ENCODE measurements at regions not wholly inside any gene's neighbourhood (a gene's known extent, or its start where the extent isn't known, plus 50 kb on each side); places are given as distances from the start of the nearest gene placed in this dataset.

DNA sequence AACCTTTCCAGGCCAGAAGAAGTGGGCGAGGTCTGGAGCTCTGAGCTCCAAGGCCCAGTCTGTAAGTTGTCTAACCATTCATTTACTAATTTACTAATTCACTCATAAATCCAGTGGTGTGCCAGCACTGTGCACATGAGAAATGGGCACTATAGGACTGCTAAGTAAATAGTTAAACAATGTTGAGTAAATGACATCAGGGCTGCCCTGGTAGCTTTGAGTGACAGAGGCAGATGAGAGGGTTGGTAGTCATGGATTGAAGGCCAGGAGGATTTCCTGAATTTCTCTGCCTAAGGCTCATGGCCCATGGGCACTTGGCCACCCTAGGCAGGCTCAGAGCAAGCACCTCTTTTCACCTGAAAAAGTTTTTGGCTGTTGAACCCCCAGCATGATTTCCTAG, 216.9 kb upstream of the RXFP2 start:
- no peaks in the 10 kb centered on the region for H3K36me3 ChIP-seq (ENCODE audit: insufficient read depth, low read length)
- H3K27me3 ChIP-seq (ENCODE audit: insufficient read depth, low read length) = no peaks in the 10 kb centered on the region
- peaks cover 3% of the 10 kb centered on the region for H3K9me3 ChIP-seq (ENCODE audit: low read depth, low read length)
- no peaks in the 10 kb centered on the region for H3K79me2 ChIP-seq (ENCODE audit: insufficient read depth, low read length)
- no peak overlapping the region for H3K4me3 ChIP-seq (ENCODE audit: insufficient read depth, low read length)
- no peak overlapping the region for H3K4me2 ChIP-seq (ENCODE audit: insufficient read depth, low read length)
- TF ChIP-seq, protein P1, sequence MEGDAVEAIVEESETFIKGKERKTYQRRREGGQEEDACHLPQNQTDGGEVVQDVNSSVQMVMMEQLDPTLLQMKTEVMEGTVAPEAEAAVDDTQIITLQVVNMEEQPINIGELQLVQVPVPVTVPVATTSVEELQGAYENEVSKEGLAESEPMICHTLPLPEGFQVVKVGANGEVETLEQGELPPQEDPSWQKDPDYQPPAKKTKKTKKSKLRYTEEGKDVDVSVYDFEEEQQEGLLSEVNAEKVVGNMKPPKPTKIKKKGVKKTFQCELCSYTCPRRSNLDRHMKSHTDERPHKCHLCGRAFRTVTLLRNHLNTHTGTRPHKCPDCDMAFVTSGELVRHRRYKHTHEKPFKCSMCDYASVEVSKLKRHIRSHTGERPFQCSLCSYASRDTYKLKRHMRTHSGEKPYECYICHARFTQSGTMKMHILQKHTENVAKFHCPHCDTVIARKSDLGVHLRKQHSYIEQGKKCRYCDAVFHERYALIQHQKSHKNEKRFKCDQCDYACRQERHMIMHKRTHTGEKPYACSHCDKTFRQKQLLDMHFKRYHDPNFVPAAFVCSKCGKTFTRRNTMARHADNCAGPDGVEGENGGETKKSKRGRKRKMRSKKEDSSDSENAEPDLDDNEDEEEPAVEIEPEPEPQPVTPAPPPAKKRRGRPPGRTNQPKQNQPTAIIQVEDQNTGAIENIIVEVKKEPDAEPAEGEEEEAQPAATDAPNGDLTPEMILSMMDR (IDR thresholded peaks at IDR 0.05; ENCODE audit: extremely low read depth, low read depth, low read length) = no peak
- H3K27ac ChIP-seq (ENCODE audit: low read depth, low read length) = no peak overlapping the region
- DNase-seq (ENCODE audit: insufficient read length, low spot score, missing footprints) = no peak
- no peaks in the 10 kb centered on the region for H4K20me1 ChIP-seq (ENCODE audit: insufficient read depth, low read length)
- H3K4me1 ChIP-seq (ENCODE audit: insufficient read depth, low read length) = peaks cover 17% of the 10 kb centered on the region
- no peak overlapping the region for H2AFZ ChIP-seq (ENCODE audit: low read length)

DNA sequence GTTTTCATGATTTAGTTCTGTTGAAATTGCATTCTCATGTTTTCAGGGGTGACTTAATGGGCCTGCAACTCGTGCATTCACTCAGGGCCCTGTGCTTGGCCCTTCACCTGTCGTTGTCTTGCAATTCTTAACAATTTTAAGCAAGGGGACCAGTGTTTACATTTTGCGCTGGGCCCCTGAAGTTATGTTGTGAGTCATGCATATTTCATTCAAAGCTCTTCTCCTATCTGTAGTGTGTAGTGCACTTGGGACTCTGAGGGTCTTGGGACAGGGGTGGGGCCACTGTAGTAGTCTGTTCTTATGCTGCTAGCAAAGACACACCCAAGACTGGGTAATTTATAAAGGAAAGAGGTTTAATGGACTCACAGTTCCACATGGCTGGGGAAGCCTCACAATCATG, 211.2 kb upstream of the RXFP2 start:
- Histone ChIP-seq H3K36me3 (ENCODE audit: insufficient read depth, low read length) (no peaks in the 10 kb centered on the region), H3K79me2 (ENCODE audit: insufficient read depth, low read length) (no peaks in the 10 kb centered on the region), H3K4me3 (ENCODE audit: insufficient read depth, low read length) (no peak overlapping the region), H3K4me2 (ENCODE audit: insufficient read depth, low read length) (no peak overlapping the region), H3K27me3 (ENCODE audit: insufficient read depth, low read length) (no peaks in the 10 kb centered on the region), H3K4me1 (ENCODE audit: insufficient read depth, low read length) (no peaks in the 10 kb centered on the region), H3K27ac (ENCODE audit: low read depth, low read length) (no peak overlapping the region), H4K20me1 (ENCODE audit: insufficient read depth, low read length) (no peaks in the 10 kb centered on the region), H2AFZ (ENCODE audit: low read length) (no peak overlapping the region), H3K9me3 (ENCODE audit: low read depth, low read length) (peaks cover 4% of the 10 kb centered on the region)
- TF ChIP-seq, protein P1 (IDR thresholded peaks at IDR 0.05; ENCODE audit: extremely low read depth, low read depth, low read length) = no peak
- no peak for DNase-seq (ENCODE audit: insufficient read length, low spot score, missing footprints)

DNA sequence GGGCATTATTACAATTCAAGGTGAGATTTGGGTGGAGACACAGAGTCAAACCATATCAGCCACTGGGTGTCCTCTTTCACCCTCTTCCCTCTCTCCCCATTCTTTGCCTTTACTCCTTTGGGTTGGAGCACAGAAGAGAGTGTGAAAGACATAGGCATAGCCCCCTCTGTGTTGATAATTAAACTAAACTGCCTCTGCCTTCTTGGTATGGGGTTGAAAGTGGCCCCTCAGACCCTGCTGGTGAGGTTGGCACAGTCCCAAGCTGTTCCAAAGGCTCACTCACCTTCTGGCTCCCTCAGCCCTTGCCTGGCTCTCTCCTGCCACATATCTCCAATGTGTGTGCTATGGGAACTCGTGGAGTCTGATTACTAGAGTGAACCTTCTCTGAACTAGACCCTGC, 210.6 kb upstream of the RXFP2 start:
- H3K36me3 ChIP-seq (ENCODE audit: insufficient read depth, low read length) = no peaks in the 10 kb centered on the region
- H3K27me3 ChIP-seq (ENCODE audit: insufficient read depth, low read length) = no peaks in the 10 kb centered on the region
- no peak for DNase-seq (ENCODE audit: insufficient read length, low spot score, missing footprints)
- TF ChIP-seq, protein P1 (IDR thresholded peaks at IDR 0.05; ENCODE audit: extremely low read depth, low read depth, low read length) = no peak
- no peaks in the 10 kb centered on the region for H4K20me1 ChIP-seq (ENCODE audit: insufficient read depth, low read length)
- H3K4me1 ChIP-seq (ENCODE audit: insufficient read depth, low read length) = no peaks in the 10 kb centered on the region
- no peak overlapping the region for H3K27ac ChIP-seq (ENCODE audit: low read depth, low read length)
- H3K4me2 ChIP-seq (ENCODE audit: insufficient read depth, low read length) = no peak overlapping the region
- H3K4me3 ChIP-seq (ENCODE audit: insufficient read depth, low read length) = no peak overlapping the region
- no peaks in the 10 kb centered on the region for H3K79me2 ChIP-seq (ENCODE audit: insufficient read depth, low read length)
- no peak overlapping the region for H2AFZ ChIP-seq (ENCODE audit: low read length)
- H3K9me3 ChIP-seq (ENCODE audit: low read depth, low read length) = peaks cover 5% of the 10 kb centered on the region

DNA sequence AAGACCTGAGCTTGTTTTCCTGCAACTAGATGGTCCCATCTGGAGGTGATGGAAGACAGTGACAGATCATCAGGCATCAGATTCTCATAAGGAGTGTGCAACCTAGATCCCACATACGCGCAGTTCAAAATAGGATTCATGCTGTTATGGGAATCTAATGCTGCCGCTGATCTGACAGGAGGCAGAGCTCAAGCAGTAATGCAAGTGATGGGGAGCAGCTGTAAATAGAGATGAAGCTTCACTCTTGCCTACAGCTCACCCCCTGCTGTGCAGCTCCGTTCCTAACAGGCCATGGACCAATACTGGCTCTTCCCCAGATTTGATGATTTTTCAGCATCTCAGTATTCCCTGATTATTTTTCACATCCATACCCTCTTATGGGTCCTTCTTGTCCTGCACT, 208.4 kb upstream of the RXFP2 start:
- H3K4me3 ChIP-seq (ENCODE audit: insufficient read depth, low read length) = no peak overlapping the region
- H3K27ac ChIP-seq (ENCODE audit: low read depth, low read length) = no peak overlapping the region
- TF ChIP-seq, protein P1 (IDR thresholded peaks at IDR 0.05; ENCODE audit: extremely low read depth, low read depth, low read length) = no peak
- H3K79me2 ChIP-seq (ENCODE audit: insufficient read depth, low read length) = no peaks in the 10 kb centered on the region
- no peak for DNase-seq (ENCODE audit: insufficient read length, low spot score, missing footprints)
- H3K27me3 ChIP-seq (ENCODE audit: insufficient read depth, low read length) = no peaks in the 10 kb centered on the region
- H3K9me3 ChIP-seq (ENCODE audit: low read depth, low read length) = peaks cover 2% of the 10 kb centered on the region
- H4K20me1 ChIP-seq (ENCODE audit: insufficient read depth, low read length) = no peaks in the 10 kb centered on the region
- H3K4me2 ChIP-seq (ENCODE audit: insufficient read depth, low read length) = no peak overlapping the region
- H3K36me3 ChIP-seq (ENCODE audit: insufficient read depth, low read length) = no peaks in the 10 kb centered on the region
- no peak overlapping the region for H2AFZ ChIP-seq (ENCODE audit: low read length)
- no peaks in the 10 kb centered on the region for H3K4me1 ChIP-seq (ENCODE audit: insufficient read depth, low read length)

All from osteoblast (primary cell).